Fibroblast of lung (primary cell): ENCODE measurements at regions not wholly inside any gene's neighbourhood (a gene's known extent, or its start where the extent isn't known, plus 50 kb on each side); places are given as distances from the start of the nearest gene placed in this dataset.

Source experiments
- DNase-seq, 2 donors: peaks; one replicate each; pipeline versions ENCODE4 v3.0.0 to v3.0.0-alpha.2; 2010; ENCODE audit warnings: low read depth in 2 of 2
- H2AFZ ChIP-seq: 2 replicates; pipeline ENCODE4 v1.5.1; 2012; ENCODE audit warnings: low read length, control low read depth, inconsistent platforms
- H3K27ac ChIP-seq: 2 replicates; pipeline ENCODE4 v1.5.1; 2011; ENCODE audit warnings: low read length, control low read depth; ENCODE audit not compliant: insufficient read depth
- H3K27me3 ChIP-seq: 2 replicates; pipeline ENCODE4 v1.5.1; 2011; ENCODE audit warnings: mild to moderate bottlenecking, low read length; ENCODE audit not compliant: control insufficient read depth, insufficient read depth
- H3K36me3 ChIP-seq: 2 replicates; pipeline ENCODE4 v1.5.1; 2011; ENCODE audit warnings: low read length; ENCODE audit not compliant: control insufficient read depth, insufficient read depth
- H3K4me1 ChIP-seq: 2 replicates; pipeline ENCODE4 v1.5.1; 2011; ENCODE audit warnings: low read length; ENCODE audit not compliant: control insufficient read depth, insufficient read depth; ENCODE audit errors: extremely low read depth
- H3K4me2 ChIP-seq: 2 replicates; pipeline ENCODE4 v1.5.1; 2011; ENCODE audit warnings: low read length, control low read depth; ENCODE audit not compliant: insufficient read depth; ENCODE audit errors: extremely low read depth
- H3K4me3 ChIP-seq, 4 experiments: fragments of 200-600 bp in 1 of 4; sonication (generic) in 1 of 4; replicated peaks in 1 of 4; 2 replicates each; pipeline ENCODE4 v1.5.1; 2011 to 2016; ENCODE audit warnings: low read length in 4 of 4, low read depth in 3 of 4, mild to moderate bottlenecking in 3 of 4, control low read depth in 2 of 4, inconsistent platforms in 1 of 4, mixed read lengths in 1 of 4; ENCODE audit not compliant: insufficient read depth in 1 of 4; ENCODE audit errors: control extremely low read depth in 1 of 4
- H3K79me2 ChIP-seq: 2 replicates; pipeline ENCODE4 v1.5.1; 2012; ENCODE audit warnings: mild to moderate bottlenecking, low read length, inconsistent platforms; ENCODE audit not compliant: control insufficient read depth, insufficient read depth
- H3K9ac ChIP-seq: 2 replicates; pipeline ENCODE4 v1.5.1; 2011; ENCODE audit warnings: mild to moderate bottlenecking, low read length, control low read depth; ENCODE audit not compliant: insufficient read depth
- H3K9me3 ChIP-seq: 2 replicates; pipeline ENCODE4 v1.5.1; 2012; ENCODE audit warnings: low read depth, low read length; ENCODE audit not compliant: control insufficient read depth, insufficient read depth
- H4K20me1 ChIP-seq: 2 replicates; pipeline ENCODE4 v1.5.1; 2011; ENCODE audit warnings: low read length; ENCODE audit not compliant: control insufficient read depth, insufficient read depth; ENCODE audit errors: extremely low read depth
- EZH2 ChIP-seq: IDR thresholded peaks from 2 replicates; pipeline ENCODE4 v1.5.1; 2012; ENCODE audit warnings: low read length, control low read depth, mild to moderate bottlenecking; ENCODE audit errors: missing control alignments
- TF ChIP-seq, protein P1 (sequence below), 2 donors: IDR thresholded peaks in 1 of 2; conservative IDR thresholded peaks in 1 of 2; 1 replicate in 1 of 2; 2 replicates in 1 of 2; pipeline ENCODE4 v1.5.1; 2011 to 2012; ENCODE audit warnings: low read length in 2 of 2, control low read depth in 1 of 2, inconsistent platforms in 1 of 2, low read depth in 1 of 2, mild to moderate bottlenecking in 1 of 2

DNA sequence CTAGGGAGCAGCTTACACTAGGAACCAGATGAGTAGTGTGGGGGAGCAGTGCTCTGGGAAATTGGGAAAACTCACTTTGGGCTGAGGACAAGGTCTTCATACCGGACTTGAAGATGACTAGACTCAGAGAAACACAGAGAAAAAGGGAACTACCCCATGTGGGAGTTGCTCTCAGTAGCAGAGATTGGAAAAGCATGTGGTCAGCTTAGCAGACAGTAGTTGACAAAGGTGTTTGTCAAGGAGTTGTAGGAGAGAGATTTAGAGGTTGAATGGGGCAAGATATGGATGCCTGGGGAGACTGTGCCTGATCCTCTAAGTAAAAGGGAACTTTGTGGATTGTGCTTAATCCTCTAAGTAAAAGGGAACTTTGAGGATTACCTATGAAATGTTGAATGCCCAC lies 194.5 kb upstream of the COX10 start:
- no peak for DNase-seq
- Histone ChIP-seq H2AFZ (no peak overlapping the region), H3K9me3 (no peaks in the 10 kb centered on the region)

DNA sequence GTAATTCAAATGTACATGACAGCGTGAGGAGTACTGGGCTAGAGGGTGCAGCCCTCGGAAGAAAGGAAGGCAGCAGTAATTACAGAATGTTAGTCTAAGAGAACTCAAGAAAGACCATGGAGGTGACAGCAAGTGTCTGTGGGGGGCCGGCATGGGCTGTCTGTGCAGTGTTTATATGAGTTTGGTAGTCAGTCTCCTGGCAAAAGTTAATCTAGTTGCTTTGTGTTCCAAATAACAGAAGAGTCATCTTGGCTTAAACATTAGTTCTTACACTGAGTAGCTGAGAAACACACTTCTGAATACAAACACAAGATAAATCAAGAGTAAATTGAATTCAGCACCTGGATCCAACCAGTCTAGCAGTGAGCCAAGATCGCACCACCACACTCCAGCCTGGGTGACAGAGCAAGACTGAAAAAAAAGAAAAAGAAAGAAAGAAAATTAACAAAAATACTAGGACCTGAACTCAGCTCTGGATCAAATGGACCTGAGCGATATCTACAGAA lies 189.3 kb upstream of the COX10 start:
- DNase-seq: no peak
- Histone ChIP-seq H4K20me1 (no peaks in the 10 kb centered on the region), H2AFZ (no peak overlapping the region), H3K79me2 (no peaks in the 10 kb centered on the region), H3K4me1 (no peaks in the 10 kb centered on the region), H3K9me3 (no peaks in the 10 kb centered on the region), H3K36me3 (no peaks in the 10 kb centered on the region), H3K27ac (no peak overlapping the region), H3K9ac (no peak overlapping the region), H3K4me3 (no peak overlapping the region), H3K4me2 (no peak overlapping the region), H3K27me3 (no peaks in the 10 kb centered on the region)
- TF ChIP-seq, protein P1, sequence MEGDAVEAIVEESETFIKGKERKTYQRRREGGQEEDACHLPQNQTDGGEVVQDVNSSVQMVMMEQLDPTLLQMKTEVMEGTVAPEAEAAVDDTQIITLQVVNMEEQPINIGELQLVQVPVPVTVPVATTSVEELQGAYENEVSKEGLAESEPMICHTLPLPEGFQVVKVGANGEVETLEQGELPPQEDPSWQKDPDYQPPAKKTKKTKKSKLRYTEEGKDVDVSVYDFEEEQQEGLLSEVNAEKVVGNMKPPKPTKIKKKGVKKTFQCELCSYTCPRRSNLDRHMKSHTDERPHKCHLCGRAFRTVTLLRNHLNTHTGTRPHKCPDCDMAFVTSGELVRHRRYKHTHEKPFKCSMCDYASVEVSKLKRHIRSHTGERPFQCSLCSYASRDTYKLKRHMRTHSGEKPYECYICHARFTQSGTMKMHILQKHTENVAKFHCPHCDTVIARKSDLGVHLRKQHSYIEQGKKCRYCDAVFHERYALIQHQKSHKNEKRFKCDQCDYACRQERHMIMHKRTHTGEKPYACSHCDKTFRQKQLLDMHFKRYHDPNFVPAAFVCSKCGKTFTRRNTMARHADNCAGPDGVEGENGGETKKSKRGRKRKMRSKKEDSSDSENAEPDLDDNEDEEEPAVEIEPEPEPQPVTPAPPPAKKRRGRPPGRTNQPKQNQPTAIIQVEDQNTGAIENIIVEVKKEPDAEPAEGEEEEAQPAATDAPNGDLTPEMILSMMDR (conservative IDR thresholded peaks at IDR 0.05 in 1 of 2, IDR thresholded peaks at IDR 0.05 in 1 of 2; ENCODE audit: low read depth in 1 of 2, low read length in 2 of 2): no peak
- no peak for TF ChIP-seq EZH2

More for the DNA sequence above, 194.5 kb upstream of the COX10 start:
- H3K27ac ChIP-seq: no peak overlapping the region
- no peaks in the 10 kb centered on the region for H3K4me1 ChIP-seq
- no peak overlapping the region for H3K4me2 ChIP-seq
- no peak for TF ChIP-seq EZH2
- TF ChIP-seq, protein P1 (conservative IDR thresholded peaks at IDR 0.05 in 1 of 2, IDR thresholded peaks at IDR 0.05 in 1 of 2; ENCODE audit: low read depth in 1 of 2, low read length in 2 of 2): no peak
- H3K79me2 ChIP-seq: no peaks in the 10 kb centered on the region
- no peak overlapping the region for H3K9ac ChIP-seq
- no peaks in the 10 kb centered on the region for H3K36me3 ChIP-seq
- H4K20me1 ChIP-seq: no peaks in the 10 kb centered on the region
- no peaks in the 10 kb centered on the region for H3K27me3 ChIP-seq
- no peak overlapping the region for H3K4me3 ChIP-seq

DNA sequence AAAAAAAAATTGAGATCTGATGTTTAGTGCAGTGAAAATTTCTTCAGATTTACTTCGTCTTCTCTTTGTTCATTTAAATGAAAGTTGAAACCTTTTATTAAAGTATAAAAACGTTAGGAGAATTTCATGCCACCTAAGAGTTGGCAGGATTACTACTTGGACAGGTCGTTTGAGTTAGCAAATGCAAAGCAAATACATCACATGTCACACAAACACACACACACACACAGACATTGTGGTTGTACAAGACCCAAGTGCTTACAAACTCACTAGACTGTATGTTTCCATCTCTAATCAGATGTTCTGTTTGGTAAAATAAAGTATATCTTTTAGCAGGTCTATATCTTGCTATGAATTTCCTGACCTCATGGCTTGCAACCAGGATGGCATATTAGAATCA lies 185.6 kb upstream of the COX10 start:
- H3K4me1 ChIP-seq: peaks cover 3% of the 10 kb centered on the region
- H3K27me3 ChIP-seq: no peaks in the 10 kb centered on the region
- H3K79me2 ChIP-seq: no peaks in the 10 kb centered on the region
- no peak overlapping the region for H2AFZ ChIP-seq
- H3K4me3 ChIP-seq: no peak overlapping the region
- TF ChIP-seq, protein P1 (conservative IDR thresholded peaks at IDR 0.05 in 1 of 2, IDR thresholded peaks at IDR 0.05 in 1 of 2; ENCODE audit: low read depth in 1 of 2, low read length in 2 of 2): no peak
- no peak for TF ChIP-seq EZH2
- H4K20me1 ChIP-seq: no peaks in the 10 kb centered on the region
- no peak overlapping the region for H3K27ac ChIP-seq
- no peak overlapping the region for H3K4me2 ChIP-seq
- no peaks in the 10 kb centered on the region for H3K9me3 ChIP-seq
- H3K9ac ChIP-seq: no peak overlapping the region
- no peak for DNase-seq
- no peaks in the 10 kb centered on the region for H3K36me3 ChIP-seq
